Gastrocnemius medialis (tissue), 4 donors: ENCODE measurements at regions not wholly inside any gene's neighbourhood (a gene's known extent, or its start where the extent isn't known, plus 50 kb on each side); places are given as distances from the start of the nearest gene placed in this dataset.

Source experiments
- ATAC-seq, 2 donors: fragments of 150-250 bp; one replicate each; pipeline ENCODE4 v1.9.1; 2016
- DNase-seq, 2 donors: peaks; one replicate each; pipeline ENCODE4 v3.0.0-alpha.2; 2019
- H3K27ac ChIP-seq, 4 donors: fragments of 200-600 bp; sonication (generic); 1 replicate in 1 of 4; 2 replicates in 3 of 4; pipeline ENCODE4 v1.5.1; 2016 to 2018; ENCODE audit warnings: mild to moderate bottlenecking in 2 of 4, moderate library complexity in 1 of 4
- H3K27me3 ChIP-seq, 3 donors: fragments of 200-600 bp; sonication (generic) in 2 of 3; 1 replicate in 1 of 3; 2 replicates in 2 of 3; pipeline versions ENCODE4 v1.5.1 to v1.6.0; 2016 to 2019; ENCODE audit warnings: mild to moderate bottlenecking in 1 of 3, moderate library complexity in 1 of 3
- H3K36me3 ChIP-seq, 2 donors: fragments of 200-600 bp; sonication (generic) in 1 of 2; one replicate each; pipeline ENCODE4 v1.5.1; 2017 to 2018
- H3K4me1 ChIP-seq, 2 donors: fragments of 200-600 bp; sonication (generic) in 1 of 2; one replicate each; pipeline ENCODE4 v1.5.1; 2016 to 2017; ENCODE audit warnings: mild to moderate bottlenecking in 2 of 2
- H3K4me3 ChIP-seq, 4 donors: fragments of 200-600 bp; sonication (generic) in 3 of 4; 1 replicate in 1 of 4; 2 replicates in 3 of 4; pipeline ENCODE4 v1.5.1; 2016 to 2019; ENCODE audit warnings: mild to moderate bottlenecking in 2 of 4
- H3K9me3 ChIP-seq, 3 donors: fragments of 200-600 bp; sonication (generic) in 2 of 3; 1 replicate in 1 of 3; 2 replicates in 2 of 3; pipeline ENCODE4 v1.5.1; 2016 to 2019
- POLR2A ChIP-seq, 2 donors: fragments of 450-650 bp; IDR thresholded peaks; one replicate each; pipeline ENCODE4 v1.6.1; 2017; ENCODE audit warnings: antibody characterized with exemption in 2 of 2, mild to moderate bottlenecking in 2 of 2, moderate library complexity in 2 of 2
- in situ Hi-C, 4 donors: fragments of 200-750 bp; cut with MboI; loops; one replicate each; pipeline versions ENCODE4 v1.15.0 to v1.8.0; 2017; ENCODE audit warnings: low sequenced_read_pairs in 4 of 4
- intact Hi-C: fragments of 100-400 bp; cut with DNase I; formaldehyde crosslinking; loops from one replicate; pipeline ENCODE4 v1.15.1; 2023; ENCODE audit warnings: low total_unique reads
- TF ChIP-seq, protein P1 (sequence below), 5 experiments: fragments of 450-650 bp in 3 of 5; fragments of 200-600 bp in 2 of 5; sonication (generic) in 2 of 5; IDR thresholded peaks in 4 of 5; conservative IDR thresholded peaks in 1 of 5; 1 replicate in 4 of 5; 2 replicates in 1 of 5; pipeline ENCODE4 v1.5.1; 2016 to 2019; ENCODE audit warnings: antibody characterized with exemption in 5 of 5, mild to moderate bottlenecking in 3 of 5, moderate library complexity in 3 of 5

DNA sequence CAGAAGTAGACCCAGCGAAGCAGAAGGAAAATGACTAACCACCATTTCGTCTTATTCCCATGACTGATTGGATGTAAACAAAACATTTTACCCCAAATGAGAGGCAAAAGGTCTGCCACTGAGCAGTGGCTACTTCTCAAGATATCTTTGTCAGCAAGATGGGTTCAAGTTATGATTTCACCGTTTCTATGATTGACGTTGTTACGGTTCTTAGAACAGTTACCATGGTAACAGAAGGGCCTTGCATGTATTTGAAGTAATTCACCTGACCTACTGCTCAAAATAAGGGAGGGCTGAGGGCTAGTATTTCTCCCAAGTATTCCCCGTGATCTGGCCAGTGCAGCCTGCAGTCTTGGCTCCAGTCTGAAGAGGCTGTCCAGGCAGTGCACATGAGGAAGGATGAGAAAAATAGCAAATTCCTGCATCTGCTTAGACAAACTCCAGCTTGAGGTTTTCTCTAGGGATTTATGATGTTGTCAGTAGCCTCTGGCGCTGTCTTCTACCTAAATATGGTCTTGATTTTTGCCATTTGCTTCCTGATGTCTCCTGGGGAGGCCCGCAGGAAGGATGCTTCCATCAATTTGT lies 372.7 kb downstream of the TMEM38B start:
- H3K4me3 ChIP-seq, result no peak overlapping the region
- no peak for TF ChIP-seq POLR2A (IDR thresholded peaks at IDR 0.05)
- TF ChIP-seq, protein P1, sequence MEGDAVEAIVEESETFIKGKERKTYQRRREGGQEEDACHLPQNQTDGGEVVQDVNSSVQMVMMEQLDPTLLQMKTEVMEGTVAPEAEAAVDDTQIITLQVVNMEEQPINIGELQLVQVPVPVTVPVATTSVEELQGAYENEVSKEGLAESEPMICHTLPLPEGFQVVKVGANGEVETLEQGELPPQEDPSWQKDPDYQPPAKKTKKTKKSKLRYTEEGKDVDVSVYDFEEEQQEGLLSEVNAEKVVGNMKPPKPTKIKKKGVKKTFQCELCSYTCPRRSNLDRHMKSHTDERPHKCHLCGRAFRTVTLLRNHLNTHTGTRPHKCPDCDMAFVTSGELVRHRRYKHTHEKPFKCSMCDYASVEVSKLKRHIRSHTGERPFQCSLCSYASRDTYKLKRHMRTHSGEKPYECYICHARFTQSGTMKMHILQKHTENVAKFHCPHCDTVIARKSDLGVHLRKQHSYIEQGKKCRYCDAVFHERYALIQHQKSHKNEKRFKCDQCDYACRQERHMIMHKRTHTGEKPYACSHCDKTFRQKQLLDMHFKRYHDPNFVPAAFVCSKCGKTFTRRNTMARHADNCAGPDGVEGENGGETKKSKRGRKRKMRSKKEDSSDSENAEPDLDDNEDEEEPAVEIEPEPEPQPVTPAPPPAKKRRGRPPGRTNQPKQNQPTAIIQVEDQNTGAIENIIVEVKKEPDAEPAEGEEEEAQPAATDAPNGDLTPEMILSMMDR (IDR thresholded peaks at IDR 0.05 in 4 of 5, conservative IDR thresholded peaks at IDR 0.05 in 1 of 5), result no peak
- H3K27me3 ChIP-seq, result no peaks in the 10 kb centered on the region
- ATAC-seq (no peak), DNase-seq (no peak)
- no peak overlapping the region for H3K27ac ChIP-seq
- intact Hi-C loops, result no loop called here
- in situ Hi-C loops, result no loop called here
- no peaks in the 10 kb centered on the region for H3K4me1 ChIP-seq
- H3K36me3 ChIP-seq, result no peaks in the 10 kb centered on the region
- H3K9me3 ChIP-seq, result no peaks in the 10 kb centered on the region

DNA sequence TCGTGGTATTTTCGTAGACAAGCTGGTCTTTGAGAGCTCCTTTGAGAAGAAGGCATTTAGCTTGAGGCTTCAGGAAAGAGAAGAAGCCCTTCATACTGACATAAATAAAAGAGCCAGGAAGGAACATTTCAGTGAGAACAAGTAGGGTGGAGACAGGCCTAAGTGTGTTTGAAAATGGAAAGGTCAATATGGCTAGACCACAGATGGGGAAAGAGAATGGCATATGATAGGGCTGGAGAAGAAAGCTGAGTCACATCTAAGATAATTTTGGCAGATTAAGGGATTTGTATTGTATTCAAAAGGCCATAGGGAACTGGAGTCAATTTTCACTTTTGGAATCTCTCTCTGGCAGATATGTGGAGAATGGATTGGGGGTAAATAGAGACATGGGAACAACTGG lies 374.9 kb downstream of the TMEM38B start:
- DNase-seq (no peak), ATAC-seq (no peak)
- in situ Hi-C loops (no loop called here), intact Hi-C loops (no loop called here)
- TF ChIP-seq, protein P1 (IDR thresholded peaks at IDR 0.05 in 4 of 5, conservative IDR thresholded peaks at IDR 0.05 in 1 of 5), result no peak
- TF ChIP-seq POLR2A (IDR thresholded peaks at IDR 0.05), result no peak
- H3K27me3 ChIP-seq, result no peaks in the 10 kb centered on the region
- no peak overlapping the region for H3K4me3 ChIP-seq
- no peaks in the 10 kb centered on the region for H3K9me3 ChIP-seq
- H3K36me3 ChIP-seq, result no peaks in the 10 kb centered on the region
- H3K4me1 ChIP-seq, result no peaks in the 10 kb centered on the region
- H3K27ac ChIP-seq, result no peak overlapping the region

DNA sequence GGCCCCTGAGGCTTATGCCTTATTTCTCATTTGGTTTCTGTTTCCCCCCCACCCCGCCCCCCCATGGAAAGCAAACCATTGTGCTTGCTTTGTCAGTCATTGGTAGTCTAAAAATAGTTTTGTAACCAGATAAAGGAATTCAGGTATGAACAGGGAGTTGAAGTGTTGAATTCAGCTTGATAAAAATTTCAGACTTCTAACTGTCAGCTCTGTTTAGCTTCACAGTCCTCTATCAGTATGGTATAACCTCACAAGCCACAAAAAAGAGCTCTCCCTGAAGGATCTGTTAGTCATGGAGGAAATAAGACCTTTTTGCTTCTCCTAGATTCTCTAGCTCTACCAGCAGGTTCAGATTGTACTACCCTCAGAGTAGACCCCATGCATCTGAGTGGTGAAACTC lies 378.1 kb downstream of the TMEM38B start:
- no peak for TF ChIP-seq POLR2A (IDR thresholded peaks at IDR 0.05)
- TF ChIP-seq, protein P1 (IDR thresholded peaks at IDR 0.05 in 4 of 5, conservative IDR thresholded peaks at IDR 0.05 in 1 of 5), result no peak
- Histone ChIP-seq H3K36me3 (no peaks in the 10 kb centered on the region), H3K27me3 (no peaks in the 10 kb centered on the region), H3K27ac (no peak overlapping the region), H3K4me3 (no peak overlapping the region), H3K9me3 (no peaks in the 10 kb centered on the region), H3K4me1 (no peaks in the 10 kb centered on the region)
- intact Hi-C loops, result no loop called here
- in situ Hi-C loops, result no loop called here
- no peak for ATAC-seq
- DNase-seq, result no peak

DNA sequence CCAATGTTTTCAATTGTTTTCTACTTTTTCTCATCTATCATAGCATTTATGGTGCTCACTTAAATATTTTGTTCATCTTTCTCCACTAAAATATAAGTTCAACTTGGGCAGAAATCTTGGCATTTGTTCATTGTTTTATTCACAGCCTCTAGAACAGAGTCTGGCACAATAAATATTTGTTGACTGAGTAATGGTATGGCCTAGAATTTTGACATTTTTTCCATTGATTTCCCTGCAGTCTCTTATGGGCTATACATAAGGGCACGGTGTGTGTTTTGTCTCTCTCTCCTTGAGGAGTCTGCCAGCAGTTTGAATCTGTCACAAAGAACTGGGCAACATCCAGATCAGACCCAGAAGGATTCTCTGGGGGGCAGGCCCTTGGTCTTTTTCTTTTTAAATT lies 379.7 kb downstream of the TMEM38B start:
- Histone ChIP-seq H3K4me1 (no peaks in the 10 kb centered on the region), H3K9me3 (no peaks in the 10 kb centered on the region), H3K36me3 (no peaks in the 10 kb centered on the region), H3K27ac (no peak overlapping the region), H3K4me3 (no peak overlapping the region), H3K27me3 (no peaks in the 10 kb centered on the region)
- no peak for TF ChIP-seq POLR2A (IDR thresholded peaks at IDR 0.05)
- TF ChIP-seq, protein P1 (IDR thresholded peaks at IDR 0.05 in 4 of 5, conservative IDR thresholded peaks at IDR 0.05 in 1 of 5), result no peak
- in situ Hi-C loops, result no loop called here
- intact Hi-C loops, result no loop called here
- DNase-seq (no peak), ATAC-seq (no peak)
